ENCODE measurements at regions not wholly inside any gene's neighbourhood (a gene's known extent, or its start where the extent isn't known, plus 50 kb on each side); places are given as distances from the start of the nearest gene placed in this dataset.

DNA sequence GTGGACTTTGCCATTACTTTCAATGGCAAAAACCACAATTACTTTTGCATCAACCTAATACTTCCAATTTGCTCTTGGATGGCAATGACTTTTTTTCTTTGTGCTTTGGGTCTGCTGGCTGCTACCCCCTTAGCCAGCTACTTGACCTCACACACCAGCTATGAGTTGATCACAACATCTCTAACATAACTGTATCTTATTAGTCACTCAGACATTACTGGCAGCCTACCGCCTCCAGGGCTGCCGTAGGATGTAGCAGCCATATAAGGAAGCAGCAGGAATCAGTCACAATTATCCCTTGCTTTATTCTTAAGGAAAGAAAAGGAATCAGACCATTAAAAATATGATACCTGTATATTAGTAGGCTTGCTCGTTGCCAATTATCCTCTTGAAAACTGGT lies 260.5 kb downstream of the ADAMTS20 start:
- Histone ChIP-seq H3K27ac (ENCODE audit: low read depth in 1 of 2, low read length in 2 of 2) (no peak overlapping the region), H3K9ac (ENCODE audit: insufficient read depth, low read length, poor library complexity, severe bottlenecking) (no peak overlapping the region), H4K20me1 (ENCODE audit: insufficient read depth, low read length) (no peaks in the 10 kb centered on the region), H2AFZ (ENCODE audit: insufficient read depth, low read depth, low read length, poor library complexity, severe bottlenecking) (no peak overlapping the region), H3K4me1 (ENCODE audit: control insufficient read depth in 1 of 2, insufficient read depth in 2 of 2, low read length in 2 of 2) (no peaks in the 10 kb centered on the region), H3K4me2 (replicated peaks; ENCODE audit: extremely low read depth, low read length, poor library complexity, severe bottlenecking) (no peak overlapping the region), H3K36me3 (replicated peaks in 1 of 2; ENCODE audit: control insufficient read depth in 1 of 2, insufficient read depth in 2 of 2, low read length in 2 of 2) (no peaks in the 10 kb centered on the region), H3K9me3 (replicated peaks in 1 of 2; ENCODE audit: control insufficient read depth in 1 of 2, insufficient read depth in 1 of 2, low read length in 2 of 2) (no peaks in the 10 kb centered on the region), H3K4me3 (replicated peaks in 1 of 3; ENCODE audit: low read depth in 2 of 3, low read length in 3 of 3) (no peak overlapping the region), H3K27me3 (ENCODE audit: control insufficient read depth in 2 of 2, insufficient read depth in 2 of 2, low read length in 2 of 2) (no peaks in the 10 kb centered on the region), H3K79me2 (ENCODE audit: insufficient read depth, low read length) (no peaks in the 10 kb centered on the region)
- Mint-ChIP-seq H3K4me3 (no peak overlapping the region), H3K27me3 (ENCODE audit: low read depth in 3 of 3) (peaks cover 0 to 2% (median 0%) of the 10 kb centered on the region in 3 donors), H3K9me3 (no peaks in the 10 kb centered on the region), H3K4me1 (no peaks in the 10 kb centered on the region), H3K36me3 (no peaks in the 10 kb centered on the region), H3K27ac (no peak overlapping the region)
- intact Hi-C loops (cut with micrococcal nuclease): no loop called here
- TF ChIP-seq, protein P1, sequence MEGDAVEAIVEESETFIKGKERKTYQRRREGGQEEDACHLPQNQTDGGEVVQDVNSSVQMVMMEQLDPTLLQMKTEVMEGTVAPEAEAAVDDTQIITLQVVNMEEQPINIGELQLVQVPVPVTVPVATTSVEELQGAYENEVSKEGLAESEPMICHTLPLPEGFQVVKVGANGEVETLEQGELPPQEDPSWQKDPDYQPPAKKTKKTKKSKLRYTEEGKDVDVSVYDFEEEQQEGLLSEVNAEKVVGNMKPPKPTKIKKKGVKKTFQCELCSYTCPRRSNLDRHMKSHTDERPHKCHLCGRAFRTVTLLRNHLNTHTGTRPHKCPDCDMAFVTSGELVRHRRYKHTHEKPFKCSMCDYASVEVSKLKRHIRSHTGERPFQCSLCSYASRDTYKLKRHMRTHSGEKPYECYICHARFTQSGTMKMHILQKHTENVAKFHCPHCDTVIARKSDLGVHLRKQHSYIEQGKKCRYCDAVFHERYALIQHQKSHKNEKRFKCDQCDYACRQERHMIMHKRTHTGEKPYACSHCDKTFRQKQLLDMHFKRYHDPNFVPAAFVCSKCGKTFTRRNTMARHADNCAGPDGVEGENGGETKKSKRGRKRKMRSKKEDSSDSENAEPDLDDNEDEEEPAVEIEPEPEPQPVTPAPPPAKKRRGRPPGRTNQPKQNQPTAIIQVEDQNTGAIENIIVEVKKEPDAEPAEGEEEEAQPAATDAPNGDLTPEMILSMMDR (IDR thresholded peaks at IDR 0.05): no peak
- no peak for DNase-seq
- WGBS (ENCODE audit: insufficient coverage): no CpG with 5 or more reads among the region's 3 CpGs

DNA sequence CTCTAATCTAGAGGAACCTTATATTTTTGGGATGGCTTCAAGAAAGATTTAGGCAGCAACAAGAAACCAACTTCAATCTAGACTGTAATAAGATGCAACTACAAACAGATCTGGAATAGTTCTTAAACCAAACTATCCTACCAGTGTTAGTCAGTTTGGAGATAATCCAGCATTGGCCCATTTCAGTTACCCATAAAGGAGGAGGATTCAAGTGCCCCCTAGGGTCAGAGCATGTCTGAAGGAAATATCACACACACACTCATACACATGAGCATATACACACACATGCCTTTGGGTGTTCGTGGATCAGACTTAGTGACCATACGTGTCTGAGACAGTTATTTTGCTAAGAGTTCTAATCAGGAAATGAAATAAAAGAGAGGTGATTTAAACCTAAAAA lies 261.2 kb downstream of the ADAMTS20 start:
- Mint-ChIP-seq H3K9me3 (no peaks in the 10 kb centered on the region), H3K27me3 (ENCODE audit: low read depth in 3 of 3) (peaks cover 0 to 3% (median 0%) of the 10 kb centered on the region in 3 donors), H3K4me3 (no peak overlapping the region), H3K4me1 (no peaks in the 10 kb centered on the region), H3K27ac (no peak overlapping the region), H3K36me3 (no peaks in the 10 kb centered on the region)
- Histone ChIP-seq H3K4me1 (ENCODE audit: control insufficient read depth in 1 of 2, insufficient read depth in 2 of 2, low read length in 2 of 2) (no peaks in the 10 kb centered on the region), H3K4me3 (replicated peaks in 1 of 3; ENCODE audit: low read depth in 2 of 3, low read length in 3 of 3) (no peak overlapping the region), H3K9me3 (replicated peaks in 1 of 2; ENCODE audit: control insufficient read depth in 1 of 2, insufficient read depth in 1 of 2, low read length in 2 of 2) (no peaks in the 10 kb centered on the region), H3K27me3 (ENCODE audit: control insufficient read depth in 2 of 2, insufficient read depth in 2 of 2, low read length in 2 of 2) (no peaks in the 10 kb centered on the region), H4K20me1 (ENCODE audit: insufficient read depth, low read length) (no peaks in the 10 kb centered on the region), H3K79me2 (ENCODE audit: insufficient read depth, low read length) (no peaks in the 10 kb centered on the region), H3K4me2 (replicated peaks; ENCODE audit: extremely low read depth, low read length, poor library complexity, severe bottlenecking) (no peak overlapping the region), H3K27ac (ENCODE audit: low read depth in 1 of 2, low read length in 2 of 2) (no peak overlapping the region), H3K36me3 (replicated peaks in 1 of 2; ENCODE audit: control insufficient read depth in 1 of 2, insufficient read depth in 2 of 2, low read length in 2 of 2) (no peaks in the 10 kb centered on the region), H3K9ac (ENCODE audit: insufficient read depth, low read length, poor library complexity, severe bottlenecking) (no peak overlapping the region), H2AFZ (ENCODE audit: insufficient read depth, low read depth, low read length, poor library complexity, severe bottlenecking) (no peak overlapping the region)
- intact Hi-C loops (cut with micrococcal nuclease): no loop called here
- WGBS (ENCODE audit: insufficient coverage): no CpG with 5 or more reads among the region's 2 CpGs
- no peak for DNase-seq
- TF ChIP-seq, protein P1 (IDR thresholded peaks at IDR 0.05): no peak
